ENCODE measurements at regions not wholly inside any gene's neighbourhood (a gene's known extent, or its start where the extent isn't known, plus 50 kb on each side); places are given as distances from the start of the nearest gene placed in this dataset.

- peaks cover 0 to 3% (median 0%) of the 10 kb centered on the region in 4 experiments; a peak in 1 of 7 replicates for H3K4me1 ChIP-seq (replicated peaks in 1 of 4; ENCODE audit: control insufficient read depth in 3 of 4, insufficient read depth in 4 of 4, low read length in 3 of 4)
- H3K4me3 ChIP-seq (ENCODE audit: extremely low read depth in 1 of 4, insufficient read depth in 2 of 4, low read depth in 3 of 4, low read length in 4 of 4): no peak overlapping the region
- no peaks in the 10 kb centered on the region for H3K79me1 ChIP-seq (ENCODE audit: low read depth, low read length)
- H3K9me3 ChIP-seq (ENCODE audit: insufficient read depth in 2 of 2, low read depth in 1 of 2, low read length in 1 of 2): no peaks in the 10 kb centered on the region
- H2BK5ac ChIP-seq (ENCODE audit: low read depth, low read length): no peak overlapping the region
- no peak overlapping the region for H3K9ac ChIP-seq (replicated peaks in 1 of 4; ENCODE audit: extremely low read depth in 1 of 4, low read depth in 3 of 4, low read length in 3 of 4)
- H3K14ac ChIP-seq (ENCODE audit: insufficient read length): no peak overlapping the region
- no peaks in the 10 kb centered on the region for H4K20me1 ChIP-seq (replicated peaks in 1 of 2; ENCODE audit: control insufficient read depth in 1 of 2, insufficient read depth in 2 of 2, low read length in 2 of 2)
- H3K4ac ChIP-seq (replicated peaks; ENCODE audit: insufficient read length, low read depth, low read length): no peak overlapping the region
- H3K56ac ChIP-seq (replicated peaks; ENCODE audit: insufficient read length, low read depth, low read length): no peak overlapping the region
- no peak overlapping the region for H2BK120ac ChIP-seq (replicated peaks; ENCODE audit: low read depth, low read length)
- no peak overlapping the region for H4K8ac ChIP-seq (ENCODE audit: extremely low read depth, insufficient read depth, low read length)
- DNase-seq (ENCODE audit: low read depth in 1 of 2, low spot score in 2 of 2): no peak
- no peak overlapping the region for H3K18ac ChIP-seq (ENCODE audit: extremely low read depth, low read length)
- no peak overlapping the region for H4K5ac ChIP-seq (ENCODE audit: insufficient read length, low read depth, low read length)
- CTCF ChIA-PET (ENCODE audit: partially characterized antibody): interaction anchor here (0.6 kb wide), 1 partner anchor 98 kb away, joined by 3 read pairs; no protein-coding TSS in a partner anchor
- H3K23ac ChIP-seq (ENCODE audit: insufficient read length): no peak overlapping the region
- H2AK5ac ChIP-seq (ENCODE audit: low read depth, low read length): no peak overlapping the region
- H3K27me3 ChIP-seq (replicated peaks in 1 of 4; ENCODE audit: control insufficient read depth in 3 of 4, extremely low read depth in 1 of 4, insufficient read depth in 3 of 4, low read length in 3 of 4): no peaks in the 10 kb centered on the region
- H3K23me2 ChIP-seq (ENCODE audit: low read depth, low read length): no peaks in the 10 kb centered on the region
- H2BK15ac ChIP-seq (ENCODE audit: low read length): no peak overlapping the region
- no peak overlapping the region for H3K4me2 ChIP-seq (ENCODE audit: insufficient read depth in 1 of 2, low read depth in 2 of 2, low read length in 2 of 2)
- no peak overlapping the region for H3K27ac ChIP-seq (ENCODE audit: low read depth, low read length)
- no peak overlapping the region for H2BK12ac ChIP-seq (ENCODE audit: low read depth, low read length)
- H2BK20ac ChIP-seq (ENCODE audit: low read length): no peak overlapping the region
- H4K91ac ChIP-seq (replicated peaks; ENCODE audit: insufficient read length, low read length): no peak overlapping the region
- no peak for FAIRE-seq
- no peaks in the 10 kb centered on the region for H3K36me3 ChIP-seq (ENCODE audit: control insufficient read depth in 2 of 4, insufficient read depth in 4 of 4, low read length in 3 of 4)
- POLR2A ChIA-PET (ENCODE audit: partially characterized antibody): no interaction called here
- no peak overlapping the region for H2AFZ ChIP-seq (ENCODE audit: low read length)
- H3K79me2 ChIP-seq (ENCODE audit: control insufficient read depth in 1 of 2, insufficient read depth in 2 of 2, low read length in 2 of 2): no peaks in the 10 kb centered on the region
- TF ChIP-seq GTF2F1 (IDR thresholded peaks at IDR 0.05; ENCODE audit: borderline replicate concordance, low read depth, low read length) (no peak), CBX8 (IDR thresholded peaks at IDR 0.05; ENCODE audit: borderline replicate concordance, low read depth, low read length) (no peak), CEBPB (IDR thresholded peaks at IDR 0.05; ENCODE audit: low read depth, low read length) (no peak), RXRA (IDR thresholded peaks at IDR 0.05; ENCODE audit: insufficient read depth, low read depth, low read length) (no peak), TEAD4 (IDR thresholded peaks at IDR 0.05; ENCODE audit: low read depth, low read length) (no peak), USF2 (IDR thresholded peaks at IDR 0.05; ENCODE audit: low read length) (no peak), RNF2 (IDR thresholded peaks at IDR 0.05; ENCODE audit: borderline replicate concordance, low read depth, low read length, missing control alignments, poor library complexity, severe bottlenecking) (no peak), TBP (IDR thresholded peaks at IDR 0.05; ENCODE audit: low read depth, low read length) (no peak), SIX5 (IDR thresholded peaks at IDR 0.05; ENCODE audit: low read depth, low read length) (no peak), CTBP2 (IDR thresholded peaks at IDR 0.05; ENCODE audit: borderline replicate concordance, insufficient read depth, insufficient read length, low read length) (no peak), NANOG (IDR thresholded peaks at IDR 0.05; ENCODE audit: insufficient read depth, low read depth, low read length, poor library complexity, severe bottlenecking) (no peak), POLR2A (IDR thresholded peaks at IDR 0.05; ENCODE audit: control extremely low read depth in 1 of 2, low read depth in 2 of 2, low read length in 2 of 2) (no peak), E2F6 (IDR thresholded peaks at IDR 0.05) (no peak), SUZ12 (IDR thresholded peaks at IDR 0.05; ENCODE audit: low read length) (no peak)
Observed at GRCh38 chr5:128011339-128011738, 72.2 kb upstream of the SLC12A2 start.
